HepG2 (cell line): ENCODE measurements at regions not wholly inside any gene's neighbourhood (a gene's known extent, or its start where the extent isn't known, plus 50 kb on each side); places are given as distances from the start of the nearest gene placed in this dataset.

ENCODE experiments used
- ARID5B ChIP-seq: IDR thresholded peaks from 2 replicates; pipeline ENCODE4 v1.4.0; 2020; ENCODE audit warnings: mild to moderate bottlenecking, missing genetic modification reagents
- ASH2L ChIP-seq: fragments of 300-600, 200-600 bp; sonication (generic); IDR thresholded peaks from 2 replicates; pipeline ENCODE4 v1.7.0; 2017; ENCODE audit warnings: low read depth, mild to moderate bottlenecking, moderate library complexity, mixed read lengths, low read length; ENCODE audit not compliant: insufficient read length
- CEBPG ChIP-seq: IDR thresholded peaks from 2 replicates; pipeline ENCODE4 v1.6.1; 2016
- DBP ChIP-seq: sonication (generic); formaldehyde crosslinking; IDR thresholded peaks from 2 replicates; pipeline ENCODE4 v1.4.0; 2020; ENCODE audit warnings: missing genetic modification reagents; ENCODE audit errors: not compliant biosample characterization
- EP300 ChIP-seq, 3 experiments: sonication (generic) in 1 of 3; formaldehyde crosslinking in 1 of 3; IDR thresholded peaks; 2 replicates each; pipeline versions ENCODE4 v1.5.1 to v1.6.1; 2011 to 2020; ENCODE audit warnings: low read depth in 2 of 3, low read length in 2 of 3, borderline replicate concordance in 1 of 3, improper control_type of control experiment in 1 of 3, mild to moderate bottlenecking in 1 of 3, missing genetic modification reagents in 1 of 3, moderate library complexity in 1 of 3
- HDAC1 ChIP-seq: sonication (generic); formaldehyde crosslinking; IDR thresholded peaks from 2 replicates; pipeline ENCODE4 v1.5.1; 2020; ENCODE audit warnings: mild to moderate bottlenecking, missing genetic modification reagents
- HMG20A ChIP-seq: IDR thresholded peaks from 2 replicates; pipeline ENCODE4 v1.6.1; 2016; ENCODE audit warnings: borderline replicate concordance
- HMG20B ChIP-seq: conservative IDR thresholded peaks from 2 replicates; pipeline ENCODE4 v1.6.1; 2016; ENCODE audit warnings: missing genetic modification reagents, missing compliant biosample characterization
- KAT8 ChIP-seq: IDR thresholded peaks from 2 replicates; pipeline ENCODE4 v1.6.1; 2016; ENCODE audit warnings: missing genetic modification reagents, missing compliant biosample characterization
- KDM2A ChIP-seq: sonication (generic); formaldehyde crosslinking; IDR thresholded peaks from 2 replicates; pipeline ENCODE4 v1.4.0; 2020; ENCODE audit warnings: low read depth, missing genetic modification reagents, borderline replicate concordance
- LCORL ChIP-seq, 2 experiments: fragments of 450-650 bp in 1 of 2; sonication (generic) in 1 of 2; formaldehyde crosslinking in 1 of 2; IDR thresholded peaks; 2 replicates each; pipeline versions ENCODE4 v1.5.0 to v1.6.1; 2017 to 2020; ENCODE audit warnings: antibody characterized with exemption in 1 of 2, missing genetic modification reagents in 1 of 2
- MYPOP ChIP-seq: sonication (generic); formaldehyde crosslinking; IDR thresholded peaks from 2 replicates; pipeline ENCODE4 v1.8.1; 2023; ENCODE audit warnings: mild to moderate bottlenecking, moderate library complexity, missing genetic modification reagents
- RERE ChIP-seq: IDR thresholded peaks from 2 replicates; pipeline ENCODE4 v1.6.1; 2016; ENCODE audit warnings: low read depth, missing genetic modification reagents, missing compliant biosample characterization
- RXRB ChIP-seq: IDR thresholded peaks from 2 replicates; pipeline ENCODE4 v1.6.1; 2016; ENCODE audit warnings: borderline replicate concordance, missing genetic modification reagents, missing compliant biosample characterization
- TFAP4 ChIP-seq: sonication (generic); IDR thresholded peaks from 2 replicates; pipeline ENCODE4 v1.6.1; 2016; ENCODE audit warnings: low read depth, borderline replicate concordance
- ZFP82 ChIP-seq: sonication (generic); formaldehyde crosslinking; IDR thresholded peaks from 2 replicates; pipeline ENCODE4 v1.5.1; 2020; ENCODE audit warnings: mild to moderate bottlenecking, missing genetic modification reagents, borderline replicate concordance
- ZSCAN25 ChIP-seq: sonication (generic); formaldehyde crosslinking; IDR thresholded peaks from 2 replicates; pipeline ENCODE4 v1.8.0; 2022; ENCODE audit warnings: mild to moderate bottlenecking, missing genetic modification reagents

GRCh38 chr10:3365630-3366029 lies 193.0 kb upstream of the PITRM1 start (continued):
- TF ChIP-seq LCORL (IDR thresholded peaks at IDR 0.05), result no peak
- no peak for TF ChIP-seq LCORL (CRISPR knock-in tag; IDR thresholded peaks at IDR 0.05)
- TF ChIP-seq KDM2A (CRISPR knock-in tag), result no peak
- TF ChIP-seq ASH2L, result no peak
- 0 out of 2 replicates have a peak, but pooled peaks have one; percentile 19 for TF ChIP-seq HDAC1 (CRISPR knock-in tag)
- TF ChIP-seq HMG20A, result peak; percentile 89
- TF ChIP-seq ZSCAN25 (CRISPR knock-in tag), result no peak
- peak in 1 of 2 experiments; percentile 79; a peak in 2 of 4 replicates for TF ChIP-seq EP300 (IDR thresholded peaks at IDR 0.05; ENCODE audit: low read depth in 2 of 2, low read length in 2 of 2)
- peak; percentile 68 for TF ChIP-seq EP300 (CRISPR knock-in tag; IDR thresholded peaks at IDR 0.05; ENCODE audit: borderline replicate concordance)
- TF ChIP-seq MYPOP, result no peak
- 0 out of 2 replicates have a peak, but pooled peaks have one; percentile 24 for TF ChIP-seq KAT8
- TF ChIP-seq RXRB (CRISPR knock-in tag), result peak; percentile 73
- peak; percentile 83 for TF ChIP-seq RERE (CRISPR knock-in tag)
- TF ChIP-seq TFAP4, result peak; percentile 56; the same call in 1 of the 2 replicates
- no peak for TF ChIP-seq DBP (CRISPR knock-in tag)
- TF ChIP-seq ARID5B (CRISPR knock-in tag), result peak; percentile 92
- TF ChIP-seq HMG20B, result peak; percentile 84
- TF ChIP-seq ZFP82 (CRISPR knock-in tag), result no peak
- TF ChIP-seq CEBPG (CRISPR knock-in tag), result peak; percentile 78
